ENCODE measurements at regions not wholly inside any gene's neighbourhood (a gene's known extent, or its start where the extent isn't known, plus 50 kb on each side); places are given as distances from the start of the nearest gene placed in this dataset.

- TF ChIP-seq CTCF (conservative IDR thresholded peaks at IDR 0.05) = no peak
- TF ChIP-seq ZFX (IDR thresholded peaks at IDR 0.05) = no peak
These were observed 378.1 kb downstream of the GABRG1 start for GRCh38 chr4:45745741-45746140.
